ENCODE measurements at regions not wholly inside any gene's neighbourhood (a gene's known extent, or its start where the extent isn't known, plus 50 kb on each side); places are given as distances from the start of the nearest gene placed in this dataset.

DNA sequence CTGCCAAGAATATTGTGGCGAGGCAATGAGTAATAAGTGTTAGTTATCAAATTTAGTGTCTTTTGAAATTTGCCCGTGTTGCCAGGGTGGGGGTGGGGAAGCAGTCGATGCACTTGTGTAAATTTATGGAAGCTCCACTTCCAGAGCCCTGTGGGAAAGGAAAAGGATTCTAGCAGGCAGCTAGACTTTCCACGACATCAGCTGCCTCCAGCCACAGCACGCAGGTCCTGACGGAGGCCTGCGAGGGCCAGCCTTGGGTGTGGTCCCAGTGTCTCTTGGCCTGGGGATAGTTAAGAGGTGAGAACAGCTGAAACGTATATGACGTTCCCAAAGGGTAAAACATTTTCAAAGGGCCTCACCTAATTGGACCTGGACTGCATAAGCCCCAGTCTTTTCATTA, 433.0 kb downstream of the TSHZ3 start:
- DNase-seq (ENCODE audit: unreplicated experiment), result no peak
- intact Hi-C loops (cut with micrococcal nuclease), result no loop called here
- peaks cover 38% of the 10 kb centered on the region for H3K9me3 Mint-ChIP-seq (ENCODE audit: unreplicated experiment)
- no TSS peak for BruUV-seq (replicated peaks)
- H3K36me3 Mint-ChIP-seq (ENCODE audit: insufficient read depth, unreplicated experiment), result peaks cover 6% of the 10 kb centered on the region
- H3K27me3 Mint-ChIP-seq (ENCODE audit: insufficient read depth, unreplicated experiment), result no peaks in the 10 kb centered on the region
- no peak overlapping the region for H3K4me3 Mint-ChIP-seq (ENCODE audit: unreplicated experiment)
- no peaks in the 10 kb centered on the region for H3K4me1 Mint-ChIP-seq (ENCODE audit: insufficient read depth, unreplicated experiment)
- ChIA-PET CTCF (no interaction called here), POLR2A (no interaction called here)
- no peak overlapping the region for H3K27ac Mint-ChIP-seq (ENCODE audit: low read depth, unreplicated experiment)
- no peak for TF ChIP-seq CTCF (IDR thresholded peaks at IDR 0.05; ENCODE audit: unreplicated experiment)

GRCh38 chr19:30911491-30911890, 437.7 kb downstream of the TSHZ3 start:
- BruUV-seq (replicated peaks), result no TSS peak
- Mint-ChIP-seq H3K36me3 (ENCODE audit: insufficient read depth, unreplicated experiment) (no peaks in the 10 kb centered on the region), H3K27me3 (ENCODE audit: insufficient read depth, unreplicated experiment) (no peaks in the 10 kb centered on the region), H3K4me3 (ENCODE audit: unreplicated experiment) (no peak overlapping the region), H3K4me1 (ENCODE audit: insufficient read depth, unreplicated experiment) (no peaks in the 10 kb centered on the region), H3K27ac (ENCODE audit: low read depth, unreplicated experiment) (no peak overlapping the region), H3K9me3 (ENCODE audit: unreplicated experiment) (peaks cover 24% of the 10 kb centered on the region)
- no peak for DNase-seq (ENCODE audit: unreplicated experiment)
- intact Hi-C loops (cut with micrococcal nuclease), result no loop called here
- CTCF ChIA-PET, result interaction anchor here (1.4 kb wide), 1 partner anchor 44 kb away, joined by 4 read pairs; no protein-coding TSS in a partner anchor
- no peak for TF ChIP-seq CTCF (IDR thresholded peaks at IDR 0.05; ENCODE audit: unreplicated experiment)
- POLR2A ChIA-PET, result no interaction called here

GRCh38 chr19:30910485-30911240, 438.6 kb downstream of the TSHZ3 start:
- Mint-ChIP-seq H3K27ac (ENCODE audit: low read depth, unreplicated experiment) (no peak overlapping the region), H3K4me1 (ENCODE audit: insufficient read depth, unreplicated experiment) (no peaks in the 10 kb centered on the region), H3K4me3 (ENCODE audit: unreplicated experiment) (no peak overlapping the region), H3K36me3 (ENCODE audit: insufficient read depth, unreplicated experiment) (no peaks in the 10 kb centered on the region), H3K27me3 (ENCODE audit: insufficient read depth, unreplicated experiment) (no peaks in the 10 kb centered on the region), H3K9me3 (ENCODE audit: unreplicated experiment) (peaks cover 30% of the 10 kb centered on the region)
- TF ChIP-seq CTCF (IDR thresholded peaks at IDR 0.05; ENCODE audit: unreplicated experiment), result no peak
- no TSS peak for BruUV-seq (replicated peaks)
- ChIA-PET POLR2A (no interaction called here), CTCF (interaction anchor here (0.6 to 1.4 kb wide), 3 partner anchors 45 to 243 kb away, joined by 3 to 4 read pairs (median 3); no protein-coding TSS in a partner anchor)
- intact Hi-C loops (cut with micrococcal nuclease), result no loop called here
- no peak for DNase-seq (ENCODE audit: unreplicated experiment)

DNA sequence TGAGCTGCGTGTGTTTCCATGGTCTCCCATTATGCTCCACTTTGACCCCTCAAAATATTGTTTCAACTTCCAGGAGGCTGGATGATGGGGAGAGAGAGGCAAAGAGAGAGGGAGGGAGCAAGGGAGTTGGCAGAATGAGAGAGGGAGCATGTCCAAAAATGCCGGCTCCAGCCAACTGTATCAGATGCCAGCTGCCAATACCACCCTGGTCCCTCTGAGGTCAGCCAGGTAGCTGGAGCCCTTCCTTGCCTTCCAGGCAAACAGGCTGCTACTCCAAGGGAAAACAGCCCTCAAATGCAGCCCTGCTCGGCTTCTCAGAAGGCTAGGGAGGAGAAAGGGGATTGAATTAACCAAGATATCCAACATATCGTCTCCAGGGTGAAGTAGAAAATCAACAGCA, 440.0 kb downstream of the TSHZ3 start:
- H3K27ac Mint-ChIP-seq (ENCODE audit: low read depth, unreplicated experiment), result no peak overlapping the region
- POLR2A ChIA-PET, result no interaction called here

More for the DNA sequence above, 440.0 kb downstream of the TSHZ3 start:
- no peaks in the 10 kb centered on the region for H3K27me3 Mint-ChIP-seq (ENCODE audit: insufficient read depth, unreplicated experiment)
- H3K4me3 Mint-ChIP-seq (ENCODE audit: unreplicated experiment), result no peak overlapping the region
- no peaks in the 10 kb centered on the region for H3K4me1 Mint-ChIP-seq (ENCODE audit: insufficient read depth, unreplicated experiment)
- no peaks in the 10 kb centered on the region for H3K36me3 Mint-ChIP-seq (ENCODE audit: insufficient read depth, unreplicated experiment)
- BruUV-seq (replicated peaks), result no TSS peak
- DNase-seq (ENCODE audit: unreplicated experiment), result no peak
- intact Hi-C loops (cut with micrococcal nuclease), result no loop called here
- peaks cover 42% of the 10 kb centered on the region for H3K9me3 Mint-ChIP-seq (ENCODE audit: unreplicated experiment)
- TF ChIP-seq CTCF (IDR thresholded peaks at IDR 0.05; ENCODE audit: unreplicated experiment), result no peak
- CTCF ChIA-PET, result no interaction called here
